ENCODE measurements at regions not wholly inside any gene's neighbourhood (a gene's known extent, or its start where the extent isn't known, plus 50 kb on each side); places are given as distances from the start of the nearest gene placed in this dataset.

- peak; percentile 97 for DNase-seq
These were observed 53.8 kb downstream of the IER5 start for GRCh38 chr1:181142096-181142958.

DNA sequence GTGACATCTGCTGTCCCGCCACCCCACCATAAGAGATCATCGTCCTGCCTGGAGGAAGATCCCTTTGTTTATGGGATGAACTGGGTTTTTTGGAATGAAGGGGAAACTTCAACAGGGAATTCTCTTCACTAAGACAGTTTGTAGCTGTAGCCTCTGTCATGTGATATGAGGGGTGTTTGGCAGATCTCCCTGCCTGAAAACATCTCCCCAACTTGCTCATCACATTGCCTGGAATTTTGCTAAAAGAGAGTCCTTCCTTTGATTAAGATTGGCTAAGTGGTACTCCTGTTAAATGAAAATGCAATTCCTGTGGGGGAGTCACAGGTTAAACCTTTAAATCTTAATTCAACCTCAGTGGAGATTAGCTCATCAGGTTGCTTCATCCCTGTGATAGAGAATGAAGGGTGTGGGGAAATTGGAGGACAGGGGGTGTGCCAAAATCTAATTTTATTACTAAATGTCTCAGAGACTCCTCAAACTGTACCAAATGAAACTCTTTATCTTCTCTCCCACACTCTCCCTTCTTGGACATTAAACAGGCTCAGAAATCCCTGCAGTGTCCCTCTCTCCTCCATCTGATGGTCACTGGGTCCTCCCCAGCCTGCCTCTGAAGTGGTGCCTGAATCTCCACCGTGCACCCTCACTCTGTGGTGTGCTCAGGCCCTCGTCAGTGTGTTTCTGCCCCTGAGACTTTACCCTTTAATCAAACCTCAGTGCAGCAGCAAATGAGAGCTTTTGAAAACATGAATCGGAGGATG, 54.8 kb downstream of the IER5 start:
- DNase-seq: no peak

- no peak for DNase-seq
These were observed 55.7 kb downstream of the IER5 start for GRCh38 chr1:181144238-181144637.

GRCh38 chr1:181148636-181149035, 60.1 kb downstream of the IER5 start:
- DNase-seq: no peak

- peak; percentile 78 for DNase-seq
These were observed 61.0 kb downstream of the IER5 start for GRCh38 chr1:181149326-181150125.

- DNase-seq: no peak
These were observed 61.8 kb downstream of the IER5 start for GRCh38 chr1:181150273-181150672.

DNA sequence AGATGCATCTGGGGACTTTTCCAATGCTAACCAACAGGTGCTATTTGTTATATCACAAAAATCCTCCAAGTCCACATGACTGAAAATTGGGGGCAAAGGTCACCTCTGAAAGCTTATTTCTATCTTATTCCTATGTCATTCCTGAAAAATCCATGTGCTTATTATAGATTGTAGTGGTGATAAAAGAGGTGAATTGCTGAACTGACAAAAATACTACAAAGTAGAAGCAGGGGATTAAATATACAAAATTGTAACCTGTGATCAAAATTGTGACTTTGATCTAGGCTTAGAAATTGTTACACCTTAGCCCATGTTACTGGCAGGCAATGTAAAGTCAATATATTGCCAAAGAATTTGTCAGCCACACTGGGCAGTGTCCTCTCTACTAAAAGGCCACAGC, 62.3 kb downstream of the IER5 start:
- no peak for DNase-seq

GRCh38 chr1:181151378-181152326, 63.2 kb downstream of the IER5 start:
- no peak for DNase-seq

GRCh38 chr1:181152892-181153633, 64.6 kb downstream of the IER5 start:
- no peak for DNase-seq

DNA sequence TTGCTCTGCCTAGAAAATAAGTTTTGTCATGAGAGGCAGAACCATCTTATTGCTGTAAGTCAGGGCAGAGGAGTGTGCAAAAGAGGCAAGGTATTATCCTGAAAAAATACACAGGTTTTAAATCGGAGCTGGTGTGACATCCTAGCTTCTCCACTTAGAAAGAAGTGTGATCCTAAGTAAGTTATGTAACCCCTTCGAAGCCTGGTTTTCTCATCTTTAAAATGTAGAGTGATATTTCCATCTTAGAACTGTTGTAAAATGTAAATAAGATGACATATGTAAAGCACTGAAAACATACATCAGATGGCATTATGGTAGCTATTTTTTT, 65.1 kb downstream of the IER5 start:
- DNase-seq: no peak

GRCh38 chr1:181155339-181155738, 66.8 kb downstream of the IER5 start:
- DNase-seq: no peak

- DNase-seq: peak; percentile 78
These were observed 71.1 kb downstream of the IER5 start for GRCh38 chr1:181159451-181160140.

- no peak for DNase-seq
These were observed 71.8 kb downstream of the IER5 start for GRCh38 chr1:181160322-181160721.

DNA sequence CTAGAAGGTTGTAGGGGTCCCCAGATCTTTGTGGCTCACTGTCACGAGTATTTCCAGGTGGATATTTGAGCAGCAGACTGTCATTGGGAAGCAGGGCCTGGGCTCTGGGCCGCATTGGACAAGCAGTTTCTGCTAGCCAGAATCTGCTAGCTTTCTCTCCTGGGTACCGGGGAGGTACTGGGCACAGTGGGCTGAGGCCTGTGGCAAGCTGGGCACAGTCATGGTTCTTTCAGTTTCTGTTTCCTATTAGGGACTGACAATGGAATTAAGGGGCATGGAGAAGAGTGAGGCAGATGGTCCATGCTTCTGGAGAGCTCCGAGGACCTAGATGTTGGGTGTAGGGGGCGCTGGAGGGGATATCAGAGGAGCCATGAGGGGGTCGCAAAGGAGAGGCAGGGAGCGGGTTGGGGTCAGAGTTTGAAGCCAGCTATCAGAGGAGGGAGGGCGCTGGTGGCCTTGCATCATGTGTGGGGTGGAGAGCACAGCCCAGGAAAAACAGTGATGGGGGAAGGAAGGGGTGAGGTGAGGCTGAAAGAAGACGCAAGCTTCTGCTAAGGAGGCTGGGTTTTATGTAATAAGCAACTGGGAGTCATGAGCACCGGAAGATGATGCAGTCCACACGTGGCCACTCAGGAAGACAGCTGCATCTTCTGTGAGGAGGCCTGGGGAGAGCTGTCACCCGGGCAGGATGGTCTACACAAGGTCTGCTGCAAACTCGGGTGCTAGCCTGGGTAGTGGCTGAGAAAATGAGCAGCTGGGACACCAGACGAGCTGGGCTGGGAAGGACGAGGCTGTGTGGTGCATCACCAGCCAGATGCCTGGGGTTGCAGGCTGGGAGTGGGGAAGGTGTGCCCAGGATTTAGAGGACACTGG, 72.7 kb downstream of the IER5 start:
- no peak for DNase-seq

DNA sequence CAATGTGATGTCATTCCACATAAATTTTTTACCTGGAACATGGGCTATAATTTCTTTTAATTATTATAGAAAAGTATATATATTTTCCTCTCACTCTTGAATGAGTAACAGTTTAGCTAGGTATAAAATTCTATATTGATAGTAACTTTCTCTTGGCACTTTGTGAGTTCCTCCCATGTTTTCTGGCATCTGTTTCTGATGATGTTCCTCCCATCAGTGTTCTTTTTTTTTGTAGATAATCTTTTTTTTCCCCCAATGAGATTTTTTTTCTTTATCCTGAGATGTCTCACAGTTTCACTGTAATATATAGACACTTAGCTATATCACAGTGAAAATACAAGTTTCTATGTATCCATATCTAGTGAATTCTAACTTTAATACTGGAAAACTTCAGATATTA, 75.2 kb downstream of the IER5 start:
- no peak for DNase-seq

DNA sequence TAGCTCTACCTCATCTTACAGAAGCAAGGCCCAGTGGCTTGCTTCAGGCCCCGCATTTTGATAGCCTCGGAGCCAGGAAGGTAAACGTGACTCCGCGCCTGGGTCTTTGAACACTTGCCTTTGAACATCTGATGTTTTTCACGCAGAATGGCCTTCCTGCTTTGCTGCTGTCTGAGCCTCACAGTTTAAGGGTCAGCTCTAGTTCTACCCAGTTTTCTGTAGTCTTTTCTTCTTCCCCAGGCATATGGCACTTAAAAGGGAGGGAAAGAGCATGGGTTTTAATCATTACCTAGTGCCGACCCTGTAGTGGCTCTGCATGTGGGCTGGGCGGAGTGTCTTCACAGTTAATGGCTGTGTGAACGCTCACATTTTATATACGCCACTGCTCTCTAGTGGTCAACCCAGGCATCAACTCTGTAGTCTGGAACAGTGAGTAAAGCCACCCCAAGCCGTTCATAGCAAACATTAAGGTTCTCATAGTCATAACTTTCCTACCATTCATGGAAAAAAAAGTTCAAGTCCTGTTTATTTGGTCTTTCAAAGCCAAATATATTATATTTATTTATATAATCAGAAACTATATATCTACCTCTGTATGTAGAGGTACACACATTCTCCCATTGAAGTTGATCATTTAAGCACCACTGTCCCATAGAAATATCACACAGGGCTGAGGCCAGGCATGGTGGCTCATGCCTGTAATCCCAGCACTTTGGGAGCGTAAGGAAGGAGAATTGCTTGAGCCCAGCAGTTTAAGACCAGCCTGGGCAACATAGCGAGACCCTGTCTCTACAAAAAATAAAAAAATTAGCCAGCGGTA, 78.1 kb downstream of the IER5 start:
- DNase-seq: peak; percentile 82

GRCh38 chr1:181169281-181169865, 80.9 kb downstream of the IER5 start:
- no peak for DNase-seq

GRCh38 chr1:181170194-181170593, 81.7 kb downstream of the IER5 start:
- DNase-seq: no peak

DNA sequence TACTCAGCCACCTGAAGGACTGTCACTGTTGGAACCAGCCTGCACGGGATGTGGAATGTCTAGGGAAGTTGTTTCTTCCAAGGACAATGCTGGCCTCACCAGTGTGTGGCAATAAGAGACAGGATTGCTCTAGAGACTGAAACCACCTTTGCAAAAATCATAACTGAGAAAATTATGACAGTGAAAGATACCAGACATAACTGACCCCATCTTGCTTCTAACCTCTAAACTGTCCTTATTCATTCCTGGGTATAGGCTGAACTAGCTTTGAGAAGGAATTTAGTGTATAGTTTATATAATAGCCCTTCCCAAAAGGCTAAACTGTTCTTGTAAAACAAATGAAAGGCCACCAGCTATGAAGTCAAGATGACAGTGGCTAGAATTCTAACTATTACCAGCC, 83.6 kb downstream of the IER5 start:
- no peak for DNase-seq
